Hepatocyte (in vitro differentiated cells): ENCODE measurements at regions not wholly inside any gene's neighbourhood (a gene's known extent, or its start where the extent isn't known, plus 50 kb on each side); places are given as distances from the start of the nearest gene placed in this dataset.

Experiments
- DNase-seq: peaks from one replicate; pipeline ENCODE4 v3.0.0-alpha.2; 2016; ENCODE audit warnings: low spot score
- H2AFZ ChIP-seq: fragments of 200-600 bp; sonication (generic); 2 replicates; pipeline ENCODE4 v1.6.0; 2016; ENCODE audit warnings: antibody characterized with exemption, mild to moderate bottlenecking
- H3K27ac ChIP-seq: fragments of 200-600 bp; sonication (generic); 2 replicates; pipeline ENCODE4 v1.5.1; 2016; ENCODE audit warnings: mild to moderate bottlenecking
- H3K27me3 ChIP-seq: fragments of 200-600 bp; sonication (generic); 2 replicates; pipeline ENCODE4 v1.6.1; 2016
- H3K36me3 ChIP-seq: fragments of 200-600 bp; sonication (generic); replicated peaks from 2 replicates; pipeline ENCODE4 v1.5.1; 2016; ENCODE audit warnings: low read depth; ENCODE audit not compliant: insufficient read depth
- H3K4me1 ChIP-seq: fragments of 200-600 bp; sonication (generic); 2 replicates; pipeline ENCODE4 v1.5.1; 2016; ENCODE audit warnings: mild to moderate bottlenecking, moderate library complexity; ENCODE audit not compliant: insufficient read depth
- H3K4me2 ChIP-seq: fragments of 200-600 bp; sonication (generic); 2 replicates; pipeline ENCODE4 v1.6.0; 2016
- H3K4me3 ChIP-seq: fragments of 200-600 bp; sonication (generic); 2 replicates; pipeline ENCODE4 v1.5.1; 2016; ENCODE audit warnings: mild to moderate bottlenecking
- H3K79me2 ChIP-seq: fragments of 200-600 bp; sonication (generic); 2 replicates; pipeline ENCODE4 v1.6.0; 2017; ENCODE audit warnings: mild to moderate bottlenecking
- H3K9me2 ChIP-seq: fragments of 200-600 bp; sonication (generic); replicated peaks from 2 replicates; pipeline ENCODE4 v1.6.0; 2017; ENCODE audit warnings: mild to moderate bottlenecking; ENCODE audit not compliant: insufficient read depth
- H3K9me3 ChIP-seq: fragments of 200-600 bp; sonication (generic); 2 replicates; pipeline ENCODE4 v1.5.1; 2016; ENCODE audit warnings: low read depth, mild to moderate bottlenecking
- H4K20me1 ChIP-seq: fragments of 200-600 bp; sonication (generic); 2 replicates; pipeline ENCODE4 v1.6.0; 2016; ENCODE audit warnings: mild to moderate bottlenecking; ENCODE audit not compliant: insufficient read depth, poor library complexity, severe bottlenecking
- EZH2 ChIP-seq: fragments of 200-600 bp; sonication (generic); IDR thresholded peaks from 2 replicates; pipeline ENCODE4 v1.6.1; 2016; ENCODE audit warnings: antibody characterized with exemption, mild to moderate bottlenecking, borderline replicate concordance
- EZH2phosphoT487 ChIP-seq: fragments of 200-600 bp; sonication (generic); IDR thresholded peaks from one replicate; pipeline ENCODE4 v1.6.1; 2018; ENCODE audit warnings: antibody characterized with exemption, mild to moderate bottlenecking, low read depth, moderate library complexity; ENCODE audit not compliant: unreplicated experiment, severe bottlenecking
- WGBS: methylation state at CpG from one replicate; pipeline ENCODE4 v1.1.6; 2016; ENCODE audit warnings: low lambda C conversion rate; ENCODE audit errors: missing lambda C conversion rate; 5-methylcytosine and 5-hydroxymethylcytosine counted together
- TF ChIP-seq, protein P1 (sequence below): fragments of 200-600 bp; sonication (generic); IDR thresholded peaks from 2 replicates; pipeline ENCODE4 v1.5.1; 2016; ENCODE audit warnings: antibody characterized with exemption, mild to moderate bottlenecking; ENCODE audit not compliant: poor library complexity

- TF ChIP-seq EZH2 (no peak), EZH2phosphoT487 (no peak)
- TF ChIP-seq, protein P1, sequence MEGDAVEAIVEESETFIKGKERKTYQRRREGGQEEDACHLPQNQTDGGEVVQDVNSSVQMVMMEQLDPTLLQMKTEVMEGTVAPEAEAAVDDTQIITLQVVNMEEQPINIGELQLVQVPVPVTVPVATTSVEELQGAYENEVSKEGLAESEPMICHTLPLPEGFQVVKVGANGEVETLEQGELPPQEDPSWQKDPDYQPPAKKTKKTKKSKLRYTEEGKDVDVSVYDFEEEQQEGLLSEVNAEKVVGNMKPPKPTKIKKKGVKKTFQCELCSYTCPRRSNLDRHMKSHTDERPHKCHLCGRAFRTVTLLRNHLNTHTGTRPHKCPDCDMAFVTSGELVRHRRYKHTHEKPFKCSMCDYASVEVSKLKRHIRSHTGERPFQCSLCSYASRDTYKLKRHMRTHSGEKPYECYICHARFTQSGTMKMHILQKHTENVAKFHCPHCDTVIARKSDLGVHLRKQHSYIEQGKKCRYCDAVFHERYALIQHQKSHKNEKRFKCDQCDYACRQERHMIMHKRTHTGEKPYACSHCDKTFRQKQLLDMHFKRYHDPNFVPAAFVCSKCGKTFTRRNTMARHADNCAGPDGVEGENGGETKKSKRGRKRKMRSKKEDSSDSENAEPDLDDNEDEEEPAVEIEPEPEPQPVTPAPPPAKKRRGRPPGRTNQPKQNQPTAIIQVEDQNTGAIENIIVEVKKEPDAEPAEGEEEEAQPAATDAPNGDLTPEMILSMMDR = no peak
- DNase-seq = no peak
- Histone ChIP-seq H3K9me2 (no peaks in the 10 kb centered on the region), H3K27ac (no peak overlapping the region), H3K4me1 (no peaks in the 10 kb centered on the region), H3K27me3 (no peaks in the 10 kb centered on the region), H3K36me3 (no peaks in the 10 kb centered on the region), H3K4me2 (no peak overlapping the region), H3K79me2 (no peaks in the 10 kb centered on the region), H3K4me3 (no peak overlapping the region), H3K9me3 (no peaks in the 10 kb centered on the region), H2AFZ (no peak overlapping the region), H4K20me1 (no peaks in the 10 kb centered on the region)
- 96% methylated on average over 2 of the region's 2 CpGs for WGBS
These were observed 338.1 kb downstream of the SEC16B start for GRCh38 chr1:177631770-177632169.

GRCh38 chr1:177629526-177629925, 340.3 kb downstream of the SEC16B start:
- no peaks in the 10 kb centered on the region for H3K4me1 ChIP-seq
- no peak for DNase-seq
- no peaks in the 10 kb centered on the region for H3K9me3 ChIP-seq
- no peak overlapping the region for H2AFZ ChIP-seq
- H3K9me2 ChIP-seq = no peaks in the 10 kb centered on the region
- no peak overlapping the region for H3K27ac ChIP-seq
- H4K20me1 ChIP-seq = no peaks in the 10 kb centered on the region
- no peaks in the 10 kb centered on the region for H3K27me3 ChIP-seq
- no peak overlapping the region for H3K4me2 ChIP-seq
- WGBS = 81% methylated on average over 1 of the region's 1 CpG
- H3K36me3 ChIP-seq = no peaks in the 10 kb centered on the region
- no peak overlapping the region for H3K4me3 ChIP-seq
- no peaks in the 10 kb centered on the region for H3K79me2 ChIP-seq
- TF ChIP-seq EZH2phosphoT487 = no peak
- TF ChIP-seq EZH2 = no peak
- TF ChIP-seq, protein P1 = no peak

DNA sequence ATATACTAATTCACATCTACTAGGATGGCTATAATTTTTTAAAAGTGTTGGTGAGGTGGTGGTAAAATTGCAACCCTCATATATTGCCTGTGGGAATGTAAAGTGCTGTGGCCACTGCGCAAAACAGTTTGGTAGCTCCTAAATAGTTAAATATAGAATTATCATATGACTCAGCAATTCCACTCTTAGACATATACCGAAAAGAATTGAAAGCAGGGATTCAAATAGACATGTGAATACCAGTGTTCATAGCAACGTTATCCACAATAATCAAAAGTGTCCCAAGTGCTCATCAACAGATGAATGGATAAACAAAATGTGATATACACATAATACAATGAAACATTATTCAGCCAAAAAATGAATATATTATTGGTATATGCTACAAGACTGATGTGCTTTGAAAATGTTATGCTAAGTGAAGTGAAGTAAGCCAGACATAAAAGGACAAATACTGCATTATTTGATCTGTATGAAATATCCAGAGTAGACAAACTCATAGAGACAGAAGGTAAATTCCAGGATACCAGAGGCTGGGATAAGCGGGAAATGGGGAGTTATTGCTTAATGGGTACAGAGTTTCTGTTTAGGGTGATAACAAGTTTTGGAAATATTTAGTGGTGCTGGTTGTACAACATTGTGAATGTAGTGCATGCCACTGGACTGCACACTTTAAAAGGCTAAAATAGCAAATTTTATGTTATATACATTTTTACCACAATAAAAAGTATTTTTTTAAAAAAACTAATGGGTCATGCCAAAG, 342.5 kb downstream of the SEC16B start:
- no peak for DNase-seq
- 96% methylated on average over 4 of the region's 4 CpGs for WGBS
- no peaks in the 10 kb centered on the region for H3K9me2 ChIP-seq
- H4K20me1 ChIP-seq = no peaks in the 10 kb centered on the region
- no peaks in the 10 kb centered on the region for H3K36me3 ChIP-seq
- H3K27ac ChIP-seq = no peak overlapping the region
- no peak overlapping the region for H3K4me3 ChIP-seq
- no peaks in the 10 kb centered on the region for H3K4me1 ChIP-seq
- TF ChIP-seq, protein P1 = no peak
- no peak for TF ChIP-seq EZH2phosphoT487
- no peak for TF ChIP-seq EZH2
- H3K9me3 ChIP-seq = no peaks in the 10 kb centered on the region
- H3K4me2 ChIP-seq = no peak overlapping the region
- H3K79me2 ChIP-seq = no peaks in the 10 kb centered on the region
- no peaks in the 10 kb centered on the region for H3K27me3 ChIP-seq
- no peak overlapping the region for H2AFZ ChIP-seq
